K562 (cell line): ENCODE measurements at regions not wholly inside any gene's neighbourhood (a gene's known extent, or its start where the extent isn't known, plus 50 kb on each side); places are given as distances from the start of the nearest gene placed in this dataset.

Source experiments
- ARID2 ChIP-seq: fragments of 450-650 bp; IDR thresholded peaks from 2 replicates; pipeline ENCODE4 v1.6.1; 2017; ENCODE audit warnings: antibody characterized with exemption, mild to moderate bottlenecking
- CBFA2T2 ChIP-seq: fragments of 450-650 bp; conservative IDR thresholded peaks from 2 replicates; pipeline ENCODE4 v1.6.1; 2017; ENCODE audit warnings: mild to moderate bottlenecking
- CBFB ChIP-seq: sonication (generic); formaldehyde crosslinking; IDR thresholded peaks from 2 replicates; pipeline ENCODE4 v1.4.0; 2020; ENCODE audit warnings: mild to moderate bottlenecking, missing genetic modification reagents
- FOSL1 ChIP-seq: fragments of 200-800 bp; sonication (Bioruptor generic); conservative IDR thresholded peaks from 2 replicates; pipeline ENCODE4 v1.6.1; 2016; ENCODE audit warnings: missing genetic modification characterization, missing compliant biosample characterization
- ILF3 ChIP-seq: fragments of 450-650 bp; IDR thresholded peaks from 2 replicates; pipeline ENCODE4 v1.6.1; 2018; ENCODE audit warnings: antibody characterized with exemption, mild to moderate bottlenecking, moderate library complexity, borderline replicate concordance
- MYC ChIP-seq, 2 experiments: fragments of 250-450 bp in 1 of 2; sonication (Bioruptor Pico) in 1 of 2; IDR thresholded peaks; 2 replicates each; pipeline versions ENCODE4 v1.5.1 to v1.6.1; 2012 to 2021; ENCODE audit warnings: low read depth in 2 of 2, borderline replicate concordance in 1 of 2, improper control_type of control experiment in 1 of 2, low read length in 1 of 2, mild to moderate bottlenecking in 1 of 2, moderate library complexity in 1 of 2
- NFXL1 ChIP-seq: fragments of 450-650 bp; formaldehyde crosslinking; IDR thresholded peaks from 2 replicates; pipeline ENCODE4 v1.4.0; 2021; ENCODE audit warnings: mild to moderate bottlenecking
- POLR2AphosphoS5 ChIP-seq: IDR thresholded peaks from 2 replicates; pipeline ENCODE4 v1.6.1; 2011; ENCODE audit warnings: mild to moderate bottlenecking, low read depth, low read length, moderate library complexity; ENCODE audit not compliant: control insufficient read depth, insufficient read depth
- POLR3A ChIP-seq: IDR thresholded peaks from 2 replicates; pipeline ENCODE4 v1.6.1; 2011; ENCODE audit warnings: borderline replicate concordance, mild to moderate bottlenecking, moderate library complexity; ENCODE audit not compliant: insufficient read length, insufficient read depth; ENCODE audit errors: extremely low read depth
- POU5F1 ChIP-seq: fragments of 150-350 bp; IDR thresholded peaks from 2 replicates; pipeline ENCODE4 v1.6.1; 2014; ENCODE audit warnings: borderline replicate concordance, low read length, low read depth, mild to moderate bottlenecking; ENCODE audit not compliant: partially characterized antibody
- PPARD ChIP-seq: fragments of 250-450 bp; sonication (Bioruptor Pico); IDR thresholded peaks from 2 replicates; pipeline ENCODE4 v1.8.0; 2022; ENCODE audit warnings: inconsistent platforms, mild to moderate bottlenecking, moderate library complexity
- PRPF4 ChIP-seq: fragments of 200-400 bp; formaldehyde crosslinking; IDR thresholded peaks from one replicate; pipeline ENCODE4 v1.6.1; 2017; ENCODE audit warnings: low read length, low read depth, mild to moderate bottlenecking; ENCODE audit not compliant: insufficient read depth, poor library complexity, severe bottlenecking
- RBM14 ChIP-seq: fragments of 200-400 bp; formaldehyde crosslinking; IDR thresholded peaks from 2 replicates; pipeline ENCODE4 v1.6.1; 2018; ENCODE audit warnings: low read depth, mild to moderate bottlenecking, low read length, moderate library complexity, borderline replicate concordance; ENCODE audit not compliant: insufficient read depth
- SOX6 ChIP-seq: fragments of 450-650 bp; IDR thresholded peaks from 2 replicates; pipeline ENCODE4 v1.6.1; 2014; ENCODE audit warnings: mild to moderate bottlenecking
- TAL1 ChIP-seq: fragments of 450-650 bp; IDR thresholded peaks from 2 replicates; pipeline ENCODE4 v1.6.1; 2016; ENCODE audit warnings: mild to moderate bottlenecking
- THRB ChIP-seq: fragments of 450-650 bp; formaldehyde crosslinking; conservative IDR thresholded peaks from 2 replicates; pipeline ENCODE4 v1.4.0; 2022; ENCODE audit warnings: mild to moderate bottlenecking, missing genetic modification characterization
- XRCC5 ChIP-seq: fragments of 200-400 bp; formaldehyde crosslinking; IDR thresholded peaks from 2 replicates; pipeline ENCODE4 v1.6.1; 2017; ENCODE audit warnings: low read depth, mild to moderate bottlenecking, low read length
- TF ChIP-seq, protein P1 (sequence below), 2 experiments: fragments of 200-800 bp in 1 of 2; sonication (Bioruptor generic) in 1 of 2; sonication (generic) in 1 of 2; formaldehyde crosslinking in 1 of 2; IDR thresholded peaks in 1 of 2; conservative IDR thresholded peaks in 1 of 2; 2 replicates each; pipeline versions ENCODE4 v1.5.0 to v1.6.1; 2016 to 2020; ENCODE audit warnings: missing compliant biosample characterization in 1 of 2, missing genetic modification characterization in 1 of 2, missing genetic modification reagents in 1 of 2
- TF ChIP-seq, protein P2 (sequence below): fragments of 450-650 bp; formaldehyde crosslinking; IDR thresholded peaks from 2 replicates; pipeline ENCODE4 v1.4.0; 2020; ENCODE audit warnings: mild to moderate bottlenecking, mixed read lengths
- TF ChIP-seq, protein P3 (sequence below): fragments of 250-450 bp; sonication (Bioruptor Pico); IDR thresholded peaks from 2 replicates; pipeline ENCODE4 v1.8.0; 2022; ENCODE audit warnings: moderate library complexity, mild to moderate bottlenecking, inconsistent platforms

GRCh38 chr1:67889953-67890567, 56.8 kb upstream of the GNG12 start (continued):
- TF ChIP-seq ARID2 (no peak), XRCC5 (no peak), THRB (CRISPR knock-in tag) (no peak), PPARD (CRISPR knock-in tag) (no peak), POLR3A (no peak), ILF3 (no peak), POU5F1 (no peak), PRPF4 (no peak), SOX6 (0 out of 2 replicates have a peak, but pooled peaks have one; percentile 45), FOSL1 (tag) (peak; percentile 95), TAL1 (no peak), CBFB (CRISPR knock-in tag) (no peak), CBFA2T2 (no peak), MYC (IDR thresholded peaks at IDR 0.05; ENCODE audit: low read depth, low read length) (no peak), MYC (CRISPR knock-in tag; IDR thresholded peaks at IDR 0.05; ENCODE audit: borderline replicate concordance, low read depth) (no peak), NFXL1 (no peak), RBM14 (no peak), POLR2AphosphoS5 (no peak)
- TF ChIP-seq, protein P1, sequence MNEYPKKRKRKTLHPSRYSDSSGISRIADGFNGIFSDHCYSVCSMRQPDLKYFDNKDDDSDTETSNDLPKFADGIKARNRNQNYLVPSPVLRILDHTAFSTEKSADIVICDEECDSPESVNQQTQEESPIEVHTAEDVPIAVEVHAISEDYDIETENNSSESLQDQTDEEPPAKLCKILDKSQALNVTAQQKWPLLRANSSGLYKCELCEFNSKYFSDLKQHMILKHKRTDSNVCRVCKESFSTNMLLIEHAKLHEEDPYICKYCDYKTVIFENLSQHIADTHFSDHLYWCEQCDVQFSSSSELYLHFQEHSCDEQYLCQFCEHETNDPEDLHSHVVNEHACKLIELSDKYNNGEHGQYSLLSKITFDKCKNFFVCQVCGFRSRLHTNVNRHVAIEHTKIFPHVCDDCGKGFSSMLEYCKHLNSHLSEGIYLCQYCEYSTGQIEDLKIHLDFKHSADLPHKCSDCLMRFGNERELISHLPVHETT (CRISPR knock-in tag; conservative IDR thresholded peaks at IDR 0.05 in 1 of 2, IDR thresholded peaks at IDR 0.05 in 1 of 2), result peak in 1 of 2 experiments; percentile 51; a peak in 1 of 4 replicates
- TF ChIP-seq, protein P2, sequence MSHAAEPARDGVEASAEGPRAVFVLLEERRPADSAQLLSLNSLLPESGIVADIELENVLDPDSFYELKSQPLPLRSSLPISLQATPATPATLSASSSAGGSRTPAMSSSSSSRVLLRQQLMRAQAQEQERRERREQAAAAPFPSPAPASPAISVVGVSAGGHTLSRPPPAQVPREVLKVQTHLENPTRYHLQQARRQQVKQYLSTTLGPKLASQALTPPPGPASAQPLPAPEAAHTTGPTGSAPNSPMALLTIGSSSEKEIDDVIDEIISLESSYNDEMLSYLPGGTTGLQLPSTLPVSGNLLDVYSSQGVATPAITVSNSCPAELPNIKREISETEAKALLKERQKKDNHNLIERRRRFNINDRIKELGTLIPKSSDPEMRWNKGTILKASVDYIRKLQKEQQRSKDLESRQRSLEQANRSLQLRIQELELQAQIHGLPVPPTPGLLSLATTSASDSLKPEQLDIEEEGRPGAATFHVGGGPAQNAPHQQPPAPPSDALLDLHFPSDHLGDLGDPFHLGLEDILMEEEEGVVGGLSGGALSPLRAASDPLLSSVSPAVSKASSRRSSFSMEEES (CRISPR knock-in tag), result no peak
- TF ChIP-seq, protein P3, sequence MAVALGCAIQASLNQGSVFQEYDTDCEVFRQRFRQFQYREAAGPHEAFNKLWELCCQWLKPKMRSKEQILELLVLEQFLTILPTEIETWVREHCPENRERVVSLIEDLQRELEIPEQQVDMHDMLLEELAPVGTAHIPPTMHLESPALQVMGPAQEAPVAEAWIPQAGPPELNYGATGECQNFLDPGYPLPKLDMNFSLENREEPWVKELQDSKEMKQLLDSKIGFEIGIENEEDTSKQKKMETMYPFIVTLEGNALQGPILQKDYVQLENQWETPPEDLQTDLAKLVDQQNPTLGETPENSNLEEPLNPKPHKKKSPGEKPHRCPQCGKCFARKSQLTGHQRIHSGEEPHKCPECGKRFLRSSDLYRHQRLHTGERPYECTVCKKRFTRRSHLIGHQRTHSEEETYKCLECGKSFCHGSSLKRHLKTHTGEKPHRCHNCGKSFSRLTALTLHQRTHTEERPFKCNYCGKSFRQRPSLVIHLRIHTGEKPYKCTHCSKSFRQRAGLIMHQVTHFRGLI, result no peak
